Smooth muscle cell (in vitro differentiated cells): ENCODE measurements at regions not wholly inside any gene's neighbourhood (a gene's known extent, or its start where the extent isn't known, plus 50 kb on each side); places are given as distances from the start of the nearest gene placed in this dataset.

Experiments
- DNase-seq: peaks from one replicate; lab custom pipeline; 2025; ENCODE audit not compliant: unreplicated experiment; lab: John Stamatoyannopoulos, UW
- H2AFZ ChIP-seq: fragments of 200-600 bp; sonication (generic); 2 replicates; pipeline ENCODE4 v1.6.0; 2016; ENCODE audit warnings: antibody characterized with exemption, low read depth, mild to moderate bottlenecking
- H3F3A ChIP-seq: fragments of 200-600 bp; sonication (generic); 2 replicates; pipeline ENCODE4 v1.6.0; 2017; ENCODE audit warnings: antibody characterized with exemption, low read depth
- H3K27ac ChIP-seq: fragments of 200-600 bp; sonication (generic); 2 replicates; pipeline ENCODE4 v1.5.1; 2016; ENCODE audit warnings: low read depth, mild to moderate bottlenecking
- H3K27me3 ChIP-seq: fragments of 200-600 bp; sonication (generic); 2 replicates; pipeline ENCODE4 v1.6.1; 2016; ENCODE audit warnings: low read depth, mild to moderate bottlenecking
- H3K36me3 ChIP-seq: fragments of 200-600 bp; sonication (generic); 2 replicates; pipeline ENCODE4 v1.5.1; 2016; ENCODE audit warnings: low read depth
- H3K4me1 ChIP-seq: fragments of 200-600 bp; sonication (generic); 2 replicates; pipeline ENCODE4 v1.5.1; 2016; ENCODE audit warnings: low read depth
- H3K4me2 ChIP-seq: fragments of 200-600 bp; sonication (generic); 2 replicates; pipeline ENCODE4 v1.6.0; 2016; ENCODE audit warnings: mild to moderate bottlenecking
- H3K4me3 ChIP-seq: fragments of 200-600 bp; sonication (generic); 2 replicates; pipeline ENCODE4 v1.5.1; 2016; ENCODE audit warnings: mild to moderate bottlenecking
- H3K79me2 ChIP-seq: fragments of 200-600 bp; sonication (generic); 2 replicates; pipeline ENCODE4 v1.6.0; 2016; ENCODE audit warnings: low read depth, mild to moderate bottlenecking
- H3K9ac ChIP-seq: fragments of 200-600 bp; sonication (generic); 2 replicates; pipeline ENCODE4 v1.6.0; 2016; ENCODE audit warnings: low read depth
- H3K9me3 ChIP-seq: fragments of 200-600 bp; sonication (generic); replicated peaks from 2 replicates; pipeline ENCODE4 v1.5.1; 2016; ENCODE audit warnings: low read depth
- H4K20me1 ChIP-seq: fragments of 200-600 bp; sonication (generic); 2 replicates; pipeline ENCODE4 v1.6.0; 2016; ENCODE audit warnings: low read depth
- CTCF ChIP-seq: fragments of 200-600 bp; sonication (generic); IDR thresholded peaks from 2 replicates; pipeline ENCODE4 v1.5.1; 2017; ENCODE audit warnings: borderline replicate concordance, mild to moderate bottlenecking, antibody characterized with exemption; ENCODE audit not compliant: insufficient read depth, poor library complexity, severe bottlenecking
- WGBS: methylation state at CpG from one replicate; pipeline ENCODE4 v1.1.7; 2016; ENCODE audit warnings: low lambda C conversion rate; 5-methylcytosine and 5-hydroxymethylcytosine counted together

- Histone ChIP-seq H3K4me3 (no peak overlapping the region), H3K4me1 (no peaks in the 10 kb centered on the region), H3K36me3 (no peaks in the 10 kb centered on the region), H3K27ac (no peak overlapping the region), H3F3A (no peaks in the 10 kb centered on the region), H3K9ac (no peak overlapping the region), H3K79me2 (no peaks in the 10 kb centered on the region), H4K20me1 (no peaks in the 10 kb centered on the region), H3K4me2 (no peak overlapping the region), H3K9me3 (no peaks in the 10 kb centered on the region), H2AFZ (no peak overlapping the region), H3K27me3 (peaks cover 5% of the 10 kb centered on the region)
- no peak for TF ChIP-seq CTCF
- WGBS: 100% methylated on average over 1 of the region's 1 CpG
- no peak for DNase-seq
Observed at GRCh38 chr1:56289260-56289659, 290.1 kb downstream of the PLPP3 start.

- Histone ChIP-seq H3F3A (no peaks in the 10 kb centered on the region), H3K36me3 (no peaks in the 10 kb centered on the region), H3K9ac (no peak overlapping the region), H3K4me2 (no peak overlapping the region), H3K79me2 (no peaks in the 10 kb centered on the region), H2AFZ (no peak overlapping the region), H3K27ac (no peak overlapping the region), H3K27me3 (peaks cover 5% of the 10 kb centered on the region), H3K9me3 (no peaks in the 10 kb centered on the region), H4K20me1 (no peaks in the 10 kb centered on the region), H3K4me3 (no peak overlapping the region), H3K4me1 (no peaks in the 10 kb centered on the region)
- DNase-seq: no peak
- WGBS: 66% methylated on average over 5 of the region's 5 CpGs
- TF ChIP-seq CTCF: no peak
Observed at GRCh38 chr1:56287721-56288120, 291.6 kb downstream of the PLPP3 start.

GRCh38 chr1:56286956-56287355 lies 292.4 kb downstream of the PLPP3 start:
- H3K27ac ChIP-seq: no peak overlapping the region
- H3F3A ChIP-seq: no peaks in the 10 kb centered on the region
- no peaks in the 10 kb centered on the region for H3K4me1 ChIP-seq
- H3K36me3 ChIP-seq: no peaks in the 10 kb centered on the region
- no peak for TF ChIP-seq CTCF
- no peak overlapping the region for H3K9ac ChIP-seq
- no peaks in the 10 kb centered on the region for H3K79me2 ChIP-seq
- H3K4me2 ChIP-seq: no peak overlapping the region
- no peak overlapping the region for H3K4me3 ChIP-seq
- no peaks in the 10 kb centered on the region for H4K20me1 ChIP-seq
- H3K9me3 ChIP-seq: no peaks in the 10 kb centered on the region
- WGBS: 86% methylated on average over 1 of the region's 1 CpG
- DNase-seq: no peak
- peaks cover 5% of the 10 kb centered on the region for H3K27me3 ChIP-seq
- H2AFZ ChIP-seq: no peak overlapping the region

GRCh38 chr1:56286506-56286905 lies 292.9 kb downstream of the PLPP3 start:
- no peak for TF ChIP-seq CTCF
- no peak for DNase-seq
- Histone ChIP-seq H3K9ac (no peak overlapping the region), H3K9me3 (no peaks in the 10 kb centered on the region), H3K4me3 (no peak overlapping the region), H3F3A (no peaks in the 10 kb centered on the region), H3K4me1 (no peaks in the 10 kb centered on the region), H3K36me3 (no peaks in the 10 kb centered on the region), H4K20me1 (no peaks in the 10 kb centered on the region), H3K4me2 (no peak overlapping the region), H3K79me2 (no peaks in the 10 kb centered on the region), H3K27me3 (peaks cover 5% of the 10 kb centered on the region), H2AFZ (no peak overlapping the region), H3K27ac (no peak overlapping the region)
